NCI-H526 (cell line): ENCODE measurements at regions not wholly inside any gene's neighbourhood (a gene's known extent, or its start where the extent isn't known, plus 50 kb on each side); places are given as distances from the start of the nearest gene placed in this dataset.

Experiments used
- DNase-seq, 2 experiments: peaks; one replicate each; lab custom pipeline; 2025; lab: John Stamatoyannopoulos, UW

DNA sequence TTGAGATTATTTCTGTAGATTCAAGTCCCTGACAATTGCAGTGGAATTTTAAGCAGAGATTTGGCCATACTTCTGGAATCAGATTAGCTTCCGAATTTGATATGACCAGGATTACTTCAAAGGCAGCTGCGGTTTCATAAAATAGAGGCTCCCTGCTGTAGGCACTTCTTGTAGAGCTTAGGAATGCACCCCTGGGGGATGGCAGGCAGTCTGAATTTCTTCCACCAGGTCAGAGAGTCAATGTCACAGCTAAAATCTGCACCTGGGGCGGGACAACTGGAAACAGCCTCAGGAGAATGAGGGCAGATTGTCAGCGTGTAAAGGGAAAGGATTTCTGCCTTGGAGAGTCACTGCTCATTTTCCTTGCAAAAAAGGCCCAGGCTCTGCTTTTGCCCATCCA, 182.6 kb downstream of the ARRDC4 start:
- DNase-seq, result no peak

DNA sequence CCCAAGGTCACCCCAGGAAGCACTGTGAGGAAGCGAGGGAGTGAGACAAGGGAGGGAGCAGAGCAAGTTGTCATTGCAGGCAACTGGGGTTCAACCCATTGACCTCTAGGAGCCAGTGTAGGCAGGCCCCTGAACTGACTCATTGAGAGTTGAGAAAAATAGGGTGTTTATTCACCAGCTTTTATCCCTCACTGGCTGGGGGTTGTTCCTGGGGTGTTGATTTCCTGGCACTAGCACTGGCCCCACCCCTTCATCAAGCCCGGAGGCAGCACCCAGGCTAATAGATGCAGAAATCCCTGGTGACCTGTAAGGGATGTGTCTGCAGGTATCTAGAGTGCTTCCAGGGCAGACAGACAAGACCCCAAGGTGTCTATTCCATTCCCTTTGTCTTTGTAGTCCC, 183.9 kb downstream of the ARRDC4 start:
- peak in 1 of 2 experiments; percentile 6 for DNase-seq

GRCh38 chr15:98146031-98146820, 185.7 kb downstream of the ARRDC4 start:
- DNase-seq, result peak; percentile 94 to 96

DNA sequence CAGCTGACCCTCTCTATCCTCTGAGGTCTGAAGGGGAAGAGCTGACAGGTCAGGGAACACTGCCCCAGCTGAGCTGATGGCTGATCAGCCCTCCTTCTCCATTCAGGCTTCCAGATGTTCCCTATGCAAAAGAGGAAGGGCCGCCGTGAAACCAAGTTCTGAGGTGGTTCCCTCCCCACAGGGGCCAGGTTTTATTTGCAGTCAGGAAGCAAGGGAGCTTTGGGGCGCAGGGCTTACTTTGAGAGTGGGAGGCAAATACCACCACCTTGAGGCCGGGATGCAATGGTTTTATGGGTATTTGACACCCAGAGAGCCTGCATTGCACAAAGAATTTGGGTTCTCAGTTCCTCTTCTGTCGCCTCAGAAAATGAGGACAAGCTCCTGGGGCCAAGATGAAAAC, 186.9 kb downstream of the ARRDC4 start:
- DNase-seq, result peak in 1 of 2 experiments; percentile 62

DNA sequence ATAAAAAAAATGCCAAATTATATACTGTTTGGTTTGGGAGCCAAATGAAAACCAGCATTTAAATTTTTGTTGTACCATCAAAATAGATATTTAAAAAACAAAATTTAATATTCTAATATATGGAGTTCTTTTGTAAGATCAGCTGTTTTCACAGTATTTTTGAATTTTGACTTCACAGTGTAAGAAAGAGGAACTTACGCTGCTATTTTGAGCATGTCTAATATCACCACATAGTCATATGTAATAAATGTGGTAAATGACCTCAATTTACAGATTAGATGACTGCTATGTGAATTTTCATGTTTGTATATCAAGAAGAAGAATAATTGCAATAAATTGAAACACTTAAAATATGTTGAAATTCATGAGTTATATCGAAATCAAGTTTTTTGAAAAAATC, 189.6 kb downstream of the ARRDC4 start:
- no peak for DNase-seq

DNA sequence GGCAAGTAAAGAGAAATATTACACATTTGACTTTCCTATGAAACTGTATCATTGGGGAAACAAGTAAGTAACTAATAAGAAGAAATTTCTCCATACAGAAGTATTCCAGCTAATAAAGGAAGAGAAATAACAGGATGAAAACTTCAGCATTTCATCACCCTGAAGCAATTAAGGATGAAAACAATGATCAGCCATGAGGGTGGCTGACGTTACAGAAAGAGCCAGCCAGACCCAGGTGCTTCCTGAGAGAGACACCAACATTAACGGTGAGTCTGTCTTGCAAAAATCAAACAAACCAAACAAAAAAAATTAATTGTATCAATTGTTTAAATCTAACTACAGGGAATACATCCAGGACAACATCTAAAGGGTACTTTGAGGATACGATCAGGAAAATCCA, 190.0 kb downstream of the ARRDC4 start:
- peak in 1 of 2 experiments; percentile 33 for DNase-seq

DNA sequence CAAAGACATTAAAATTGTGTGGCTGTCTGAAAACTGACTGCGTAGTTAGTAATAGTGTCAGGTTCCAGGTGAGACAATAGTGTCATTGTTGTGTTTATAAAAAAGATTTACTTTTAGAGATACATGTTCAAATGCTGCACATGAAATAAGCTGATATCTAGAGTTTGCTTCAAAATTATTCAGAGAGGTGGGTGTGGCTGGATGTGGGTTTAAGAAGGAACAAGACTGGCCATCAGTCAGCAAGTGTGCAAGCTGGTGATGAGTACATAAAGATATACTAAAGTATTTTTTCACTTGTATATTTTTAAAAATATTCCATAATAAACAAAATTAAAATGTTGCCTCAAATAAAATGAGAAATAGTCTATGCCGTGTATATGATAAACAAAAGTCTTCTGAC, 190.6 kb downstream of the ARRDC4 start:
- DNase-seq, result peak; percentile 16 to 33

- no peak for DNase-seq
These were observed 191.7 kb downstream of the ARRDC4 start for GRCh38 chr15:98152156-98152555.

- DNase-seq, result no peak
These were observed 194.4 kb downstream of the ARRDC4 start for GRCh38 chr15:98154863-98155262.

GRCh38 chr15:98155356-98155755, 194.9 kb downstream of the ARRDC4 start:
- DNase-seq, result no peak

DNA sequence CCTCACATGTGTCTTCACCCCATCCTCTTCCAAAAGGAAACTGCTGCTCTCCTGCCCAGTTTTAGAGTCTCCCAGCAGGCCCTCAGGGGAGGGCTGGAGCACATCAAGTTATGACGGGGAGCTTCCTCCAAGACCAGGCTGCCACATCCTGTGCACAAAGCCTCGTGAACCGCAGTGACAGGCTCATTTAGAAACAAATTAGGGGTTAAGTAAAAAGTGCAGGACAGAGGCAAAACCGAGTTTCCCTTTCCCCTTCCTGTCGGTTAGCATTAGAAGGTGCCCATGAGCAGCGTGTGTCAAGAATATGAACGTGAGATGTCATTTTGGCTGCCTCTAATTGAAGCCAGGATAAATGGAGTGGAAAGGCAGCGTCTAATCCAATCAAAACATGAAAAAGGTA, 199.7 kb downstream of the ARRDC4 start:
- DNase-seq, result no peak

DNA sequence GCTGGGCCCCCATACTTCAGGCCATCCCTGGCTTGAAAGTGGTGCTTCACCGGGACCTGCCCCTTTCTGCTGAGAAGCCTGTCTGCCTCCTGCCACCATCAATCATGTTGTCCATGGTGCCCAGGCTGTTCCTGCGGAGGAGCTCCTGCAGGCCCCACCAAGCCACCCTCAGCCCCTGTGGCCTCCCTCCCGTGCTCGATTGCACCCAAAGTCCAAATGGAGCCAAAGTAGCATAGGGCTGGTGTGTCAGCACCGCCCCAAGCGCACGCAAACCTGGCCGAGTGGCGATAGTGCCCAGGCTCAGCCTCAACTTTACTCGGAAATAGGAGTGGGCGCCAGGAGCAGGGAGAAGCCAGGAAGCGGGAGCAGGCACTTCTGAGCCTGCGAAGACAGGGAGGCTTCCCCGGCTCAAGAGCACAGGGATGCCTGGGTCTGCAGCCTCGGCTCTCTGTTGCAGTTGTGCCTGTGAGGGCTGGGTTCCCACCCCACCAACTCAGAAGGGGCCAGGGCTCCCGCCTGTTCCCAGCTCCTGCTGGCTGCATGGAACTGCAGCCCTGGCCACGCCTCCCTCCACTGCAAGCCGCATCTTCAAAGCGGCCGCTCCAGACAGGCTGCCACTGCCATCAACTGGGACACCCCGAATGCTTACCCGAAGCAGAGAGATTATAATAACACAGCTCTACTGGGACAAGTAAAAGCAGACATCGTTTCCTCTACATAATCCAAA, 203.0 kb downstream of the ARRDC4 start:
- DNase-seq, result no peak

GRCh38 chr15:98164571-98164970, 204.1 kb downstream of the ARRDC4 start:
- DNase-seq, result no peak

- no peak for DNase-seq
These were observed 204.5 kb downstream of the ARRDC4 start for GRCh38 chr15:98164986-98165385.

GRCh38 chr15:98167722-98168268, 207.3 kb downstream of the ARRDC4 start:
- no peak for DNase-seq

GRCh38 chr15:98169551-98169950, 209.0 kb downstream of the ARRDC4 start:
- DNase-seq, result no peak

DNA sequence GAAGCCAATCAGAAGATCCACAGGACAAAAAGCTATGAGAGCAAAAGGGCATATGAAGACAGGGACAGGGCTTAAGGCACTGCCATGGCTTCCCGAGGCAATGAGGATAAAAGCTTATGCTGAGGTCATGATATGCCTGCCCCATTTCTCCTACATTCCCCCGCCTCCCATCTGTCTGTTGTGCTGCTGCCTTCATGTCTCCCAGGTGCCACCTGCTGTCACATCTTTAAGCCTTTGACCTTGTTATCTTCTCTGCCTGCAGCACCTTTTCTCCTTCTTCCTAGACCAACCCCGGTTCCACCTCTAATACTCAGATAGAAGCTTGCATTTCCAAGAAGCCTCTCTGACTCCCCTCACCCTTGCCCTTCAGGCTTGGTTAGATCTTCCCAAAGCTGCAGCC, 213.8 kb downstream of the ARRDC4 start:
- DNase-seq, result peak; percentile 38 to 68

GRCh38 chr15:98174841-98175240, 214.3 kb downstream of the ARRDC4 start:
- no peak for DNase-seq

DNA sequence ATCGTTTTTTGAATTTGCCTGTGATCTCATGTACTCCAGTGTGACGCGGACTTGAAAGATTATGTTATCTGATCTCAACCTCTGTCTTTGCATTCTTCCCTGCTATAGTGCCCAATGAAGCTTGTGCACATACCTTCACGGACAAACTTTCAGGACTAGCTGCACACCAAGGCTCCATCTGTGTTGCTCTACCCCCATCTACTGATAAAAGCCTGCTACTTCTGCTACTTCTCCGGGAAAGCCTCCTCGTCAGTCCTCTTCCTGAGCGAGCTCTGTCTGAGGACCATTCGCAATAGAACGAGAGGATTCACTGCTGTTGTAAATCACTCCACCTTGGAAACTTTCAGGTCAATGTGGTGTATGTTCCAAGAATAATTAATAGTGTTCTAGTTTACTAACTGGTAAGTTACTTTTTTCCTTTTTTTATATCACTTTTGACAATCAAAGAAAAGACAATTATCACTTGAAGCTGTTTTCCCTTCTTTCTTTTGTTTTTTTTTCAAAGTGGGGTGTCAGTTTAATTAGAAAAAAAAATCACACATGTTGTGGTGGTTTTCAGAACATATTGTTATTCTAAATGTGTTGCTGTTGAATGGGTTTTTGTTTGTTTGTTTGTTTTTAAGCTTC, 217.6 kb downstream of the ARRDC4 start:
- DNase-seq, result peak; percentile 61 to 85

- DNase-seq, result no peak
These were observed 218.4 kb downstream of the ARRDC4 start for GRCh38 chr15:98178861-98179260.

- no peak for DNase-seq
These were observed 227.0 kb downstream of the ARRDC4 start for GRCh38 chr15:98187549-98187948.

- no peak for DNase-seq
These were observed 230.4 kb downstream of the ARRDC4 start for GRCh38 chr15:98190914-98191313.

- DNase-seq, result no peak
These were observed 235.3 kb downstream of the ARRDC4 start for GRCh38 chr15:98195796-98196195.
